ENCODE measurements at regions not wholly inside any gene's neighbourhood (a gene's known extent, or its start where the extent isn't known, plus 50 kb on each side); places are given as distances from the start of the nearest gene placed in this dataset.

DNA sequence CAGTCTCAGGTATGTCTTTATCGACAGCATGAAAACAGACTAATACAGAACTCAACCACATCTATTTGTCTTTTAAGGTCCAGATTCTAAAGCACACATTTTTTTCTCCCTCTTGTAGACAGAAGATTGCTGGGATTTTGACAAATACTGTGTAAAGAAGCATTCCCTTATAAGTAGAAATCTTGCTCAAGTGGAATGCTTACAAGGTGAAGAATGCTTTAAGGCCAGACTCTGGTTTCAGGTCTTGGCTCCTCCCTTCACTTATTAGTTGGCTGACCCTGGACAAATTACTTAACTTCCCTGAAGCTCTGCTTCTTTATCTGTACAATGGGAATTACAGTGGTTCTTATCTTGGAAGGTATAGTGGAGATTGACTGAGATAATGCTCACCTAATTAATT, 242.3 kb upstream of the IRX5 start:
- no peak for DNase-seq (ENCODE audit: low read depth in 4 of 4, low spot score in 3 of 4)

GRCh38 chr16:54687043-54687899, 243.4 kb upstream of the IRX5 start:
- DNase-seq (ENCODE audit: low read depth in 4 of 4, low spot score in 3 of 4) = no peak

- DNase-seq (ENCODE audit: low read depth in 4 of 4, low spot score in 3 of 4) = no peak
These were observed 245.0 kb upstream of the IRX5 start for GRCh38 chr16:54685682-54686081.

GRCh38 chr16:54679531-54679930, 251.1 kb upstream of the IRX5 start:
- DNase-seq (ENCODE audit: low read depth in 4 of 4, low spot score in 3 of 4) = no peak

DNA sequence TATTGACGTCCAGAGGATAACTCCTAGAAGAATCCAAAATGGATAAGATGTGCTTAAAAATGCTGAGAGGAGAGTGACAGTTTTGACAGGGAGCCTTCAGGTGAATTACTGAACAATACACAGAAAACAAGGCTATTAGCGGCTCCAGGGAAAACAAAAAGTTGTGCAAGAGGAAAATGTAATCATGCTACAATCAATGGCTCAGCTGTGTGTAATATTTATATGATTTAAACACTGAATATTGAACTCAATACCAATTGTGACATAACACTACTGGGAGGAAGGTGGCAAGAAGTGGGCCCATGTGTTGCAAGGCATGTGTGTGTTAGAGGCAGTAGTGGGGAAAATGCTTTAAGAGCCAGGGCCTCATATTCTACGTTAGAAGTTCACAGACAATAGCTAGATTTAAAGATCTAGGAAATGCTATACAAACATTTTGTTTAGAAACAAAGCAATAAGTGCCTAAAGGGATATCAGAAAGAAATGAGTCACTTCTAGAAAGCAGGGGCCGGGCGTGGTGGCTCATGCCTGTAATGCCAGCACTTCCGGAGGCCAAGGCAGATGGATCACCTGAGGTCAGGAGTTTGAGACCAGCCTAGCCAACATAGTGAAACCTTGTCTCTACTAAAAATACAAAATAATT, 253.2 kb upstream of the IRX5 start:
- no peak for DNase-seq (ENCODE audit: low read depth in 4 of 4, low spot score in 3 of 4)

- DNase-seq (ENCODE audit: low read depth in 4 of 4, low spot score in 3 of 4) = no peak
These were observed 257.4 kb upstream of the IRX5 start for GRCh38 chr16:54673313-54673712.

DNA sequence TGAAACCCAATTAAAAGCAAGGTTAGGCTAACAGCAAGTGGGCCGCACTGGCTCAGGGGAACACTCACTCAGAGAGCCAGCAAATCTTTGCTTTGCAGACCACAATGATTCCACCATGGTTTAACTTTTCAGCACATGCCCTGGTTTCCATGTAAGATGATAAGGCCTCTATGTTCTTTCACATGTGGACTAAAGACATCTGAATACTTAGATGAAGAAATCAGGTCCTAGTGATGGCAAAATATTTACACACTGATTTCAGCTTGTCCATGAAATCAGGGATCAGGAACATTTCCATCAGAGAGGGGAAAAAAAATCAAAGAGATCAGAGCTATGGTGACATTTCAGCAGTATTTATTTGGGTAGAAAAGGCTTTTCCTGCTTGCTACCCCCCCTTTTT, 258.2 kb upstream of the IRX5 start:
- no peak for DNase-seq (ENCODE audit: low read depth in 4 of 4, low spot score in 3 of 4)

DNA sequence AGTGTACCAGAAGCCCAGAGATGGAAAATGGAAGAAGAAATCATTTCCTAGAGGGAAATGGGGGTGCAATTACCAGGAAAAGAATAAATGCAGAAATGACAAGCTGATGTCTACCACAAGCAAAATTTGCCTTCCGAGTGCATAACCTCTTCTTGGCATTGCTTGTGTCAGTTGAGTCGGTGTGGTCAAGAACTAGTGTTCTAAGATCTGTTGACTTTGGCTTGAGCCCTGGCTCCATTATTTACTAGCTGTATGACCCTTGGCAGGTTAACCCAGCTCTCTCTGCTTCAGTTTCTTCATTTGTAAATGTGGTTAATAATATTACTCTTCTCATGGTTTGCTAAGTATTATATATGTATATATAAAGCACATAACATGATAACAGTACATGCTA, 273.0 kb upstream of the IRX5 start:
- DNase-seq (ENCODE audit: low read depth in 4 of 4, low spot score in 3 of 4) = no peak

- no peak for DNase-seq (ENCODE audit: low read depth in 4 of 4, low spot score in 3 of 4)
These were observed 273.5 kb upstream of the IRX5 start for GRCh38 chr16:54657058-54657708.

DNA sequence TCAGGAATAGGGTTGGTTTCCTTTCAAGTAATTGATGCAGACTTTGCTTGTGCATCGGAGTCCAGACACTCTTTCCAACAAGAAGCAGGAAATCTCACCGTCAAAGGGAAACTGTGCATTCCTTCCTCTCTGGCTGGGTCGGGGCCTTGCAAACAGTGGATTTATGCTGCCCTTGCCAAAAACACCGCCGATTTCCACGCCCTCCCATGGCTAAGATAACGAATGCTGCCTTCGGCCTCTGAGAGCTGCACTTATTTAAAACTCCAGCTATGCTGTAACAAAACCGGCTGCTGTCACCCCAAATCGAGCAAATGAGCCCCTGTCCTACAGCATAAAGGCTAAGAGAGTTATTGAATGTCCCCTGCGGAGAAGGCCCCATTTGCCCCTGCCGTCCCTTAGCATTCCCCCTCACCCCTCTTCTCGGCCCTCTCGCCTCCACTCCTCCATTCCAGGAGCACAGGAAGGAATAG, 275.5 kb upstream of the IRX5 start:
- no peak for DNase-seq (ENCODE audit: low read depth in 4 of 4, low spot score in 3 of 4)

DNA sequence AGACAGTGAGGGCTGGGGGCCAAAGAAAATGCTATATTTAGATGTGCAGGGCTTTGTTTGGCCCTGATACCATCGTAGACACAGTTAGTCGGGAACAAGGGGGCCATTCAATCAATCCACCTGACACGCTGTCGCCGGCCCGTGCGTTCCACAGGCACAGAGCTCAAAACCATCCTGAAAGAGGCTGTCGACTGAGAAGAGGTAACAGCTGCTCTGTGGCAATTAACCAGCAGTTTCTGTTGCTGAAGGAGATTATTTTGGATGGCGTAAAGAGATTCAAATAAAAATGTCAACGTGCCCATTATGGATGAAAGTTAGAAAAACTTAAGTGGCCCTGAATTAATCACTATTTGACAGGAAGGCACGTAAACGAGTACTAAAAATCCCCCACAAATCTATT, 276.2 kb upstream of the IRX5 start:
- DNase-seq (ENCODE audit: low read depth in 4 of 4, low spot score in 3 of 4) = no peak

- DNase-seq (ENCODE audit: low read depth in 4 of 4, low spot score in 3 of 4) = no peak
These were observed 278.4 kb upstream of the IRX5 start for GRCh38 chr16:54652201-54652770.

GRCh38 chr16:54651440-54652195, 279.0 kb upstream of the IRX5 start:
- DNase-seq (ENCODE audit: low read depth in 4 of 4, low spot score in 3 of 4) = no peak

DNA sequence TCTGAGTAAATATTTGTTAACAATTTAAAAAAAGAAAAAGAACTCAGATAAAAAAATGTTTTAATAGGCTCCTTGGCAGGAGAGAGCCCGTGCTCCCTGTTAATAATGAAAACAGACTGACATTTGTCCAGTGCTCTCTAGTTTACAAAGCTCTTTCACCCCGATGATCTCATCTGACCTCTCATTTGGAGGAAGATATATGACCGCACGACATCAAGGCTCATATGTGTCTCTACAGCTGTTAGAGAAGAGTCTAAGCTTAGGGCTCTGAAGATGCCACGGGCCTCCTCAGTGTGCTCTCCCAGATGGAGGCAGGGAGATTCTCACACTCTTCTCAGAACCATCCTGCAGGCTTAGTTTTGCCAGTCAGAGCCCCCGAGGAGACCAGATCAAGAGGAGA, 280.8 kb upstream of the IRX5 start:
- no peak for DNase-seq (ENCODE audit: low read depth in 4 of 4, low spot score in 3 of 4)

- no peak for DNase-seq (ENCODE audit: low read depth in 4 of 4, low spot score in 3 of 4)
These were observed 282.1 kb upstream of the IRX5 start for GRCh38 chr16:54648575-54648974.

- no peak for DNase-seq (ENCODE audit: low read depth in 4 of 4, low spot score in 3 of 4)
These were observed 282.9 kb upstream of the IRX5 start for GRCh38 chr16:54647725-54648221.

DNA sequence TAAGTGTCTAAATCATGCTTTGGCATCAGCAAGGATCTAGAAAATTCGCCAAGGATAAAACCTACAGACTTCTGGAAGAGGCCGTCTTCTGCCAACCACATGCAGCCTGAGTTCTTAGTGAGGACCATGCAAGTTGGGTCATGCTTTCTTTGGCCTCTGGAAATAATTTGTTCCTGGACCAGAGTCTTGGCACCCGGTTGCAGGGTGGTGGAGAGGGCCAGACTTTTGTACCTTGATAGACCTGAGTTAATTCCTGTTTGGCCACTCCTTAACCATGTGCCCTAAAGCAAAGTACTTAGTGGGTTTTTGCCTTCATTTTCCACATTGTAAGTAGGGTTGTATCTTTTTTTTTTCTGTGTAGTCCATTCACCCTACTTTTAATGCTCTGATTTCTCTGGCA, 283.4 kb upstream of the IRX5 start:
- no peak for DNase-seq (ENCODE audit: low read depth in 4 of 4, low spot score in 3 of 4)

DNA sequence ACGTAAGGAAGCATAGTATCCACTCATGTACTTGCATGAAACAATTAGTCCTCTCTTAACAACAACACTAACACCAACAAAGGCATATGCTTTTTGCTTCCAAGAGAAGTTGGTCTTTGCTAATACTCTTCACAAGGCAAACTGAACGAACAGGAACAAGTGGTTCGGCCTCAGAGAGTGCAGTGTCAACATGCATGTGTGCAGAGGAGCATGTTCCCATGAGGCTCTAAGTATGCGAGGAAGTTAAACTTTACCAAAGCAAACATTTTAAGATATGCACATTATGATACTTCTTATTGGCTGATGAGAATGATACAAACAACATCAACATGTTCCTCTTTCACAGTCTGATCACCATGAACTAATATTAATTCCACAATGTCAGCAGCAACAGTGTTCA, 285.3 kb upstream of the IRX5 start:
- DNase-seq (ENCODE audit: low read depth in 4 of 4, low spot score in 3 of 4) = no peak

GRCh38 chr16:54636221-54636793, 294.4 kb upstream of the IRX5 start:
- DNase-seq (ENCODE audit: low read depth in 4 of 4, low spot score in 3 of 4) = no peak

GRCh38 chr16:54633943-54634362, 296.7 kb upstream of the IRX5 start:
- no peak for DNase-seq (ENCODE audit: low read depth in 4 of 4, low spot score in 3 of 4)
